ENCODE measurements at regions not wholly inside any gene's neighbourhood (a gene's known extent, or its start where the extent isn't known, plus 50 kb on each side); places are given as distances from the start of the nearest gene placed in this dataset.

DNA sequence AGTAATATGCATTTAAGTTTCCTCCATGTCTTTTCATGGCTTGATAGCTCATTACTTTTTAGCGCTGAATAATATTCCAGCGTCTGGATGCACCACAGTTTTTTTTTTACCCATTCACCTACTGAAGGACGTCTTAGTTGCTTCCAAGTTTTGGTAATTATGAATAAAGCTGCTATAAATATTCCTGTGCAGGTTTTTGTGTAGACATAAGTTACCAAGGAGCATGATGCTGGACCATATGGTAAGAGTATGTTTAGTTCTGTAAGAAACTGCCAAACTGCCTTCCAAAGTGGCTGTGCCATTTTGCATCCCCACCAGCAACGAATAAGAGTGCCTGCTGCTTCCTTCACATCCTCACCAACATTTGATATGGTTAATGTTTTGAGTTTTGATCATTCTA is 195.6 kb downstream of the PIK3R1 start:
- TF ChIP-seq EZH2phosphoT487 (IDR thresholded peaks at IDR 0.05; ENCODE audit: borderline replicate concordance, low read length): no peak
- TF ChIP-seq, protein P1, sequence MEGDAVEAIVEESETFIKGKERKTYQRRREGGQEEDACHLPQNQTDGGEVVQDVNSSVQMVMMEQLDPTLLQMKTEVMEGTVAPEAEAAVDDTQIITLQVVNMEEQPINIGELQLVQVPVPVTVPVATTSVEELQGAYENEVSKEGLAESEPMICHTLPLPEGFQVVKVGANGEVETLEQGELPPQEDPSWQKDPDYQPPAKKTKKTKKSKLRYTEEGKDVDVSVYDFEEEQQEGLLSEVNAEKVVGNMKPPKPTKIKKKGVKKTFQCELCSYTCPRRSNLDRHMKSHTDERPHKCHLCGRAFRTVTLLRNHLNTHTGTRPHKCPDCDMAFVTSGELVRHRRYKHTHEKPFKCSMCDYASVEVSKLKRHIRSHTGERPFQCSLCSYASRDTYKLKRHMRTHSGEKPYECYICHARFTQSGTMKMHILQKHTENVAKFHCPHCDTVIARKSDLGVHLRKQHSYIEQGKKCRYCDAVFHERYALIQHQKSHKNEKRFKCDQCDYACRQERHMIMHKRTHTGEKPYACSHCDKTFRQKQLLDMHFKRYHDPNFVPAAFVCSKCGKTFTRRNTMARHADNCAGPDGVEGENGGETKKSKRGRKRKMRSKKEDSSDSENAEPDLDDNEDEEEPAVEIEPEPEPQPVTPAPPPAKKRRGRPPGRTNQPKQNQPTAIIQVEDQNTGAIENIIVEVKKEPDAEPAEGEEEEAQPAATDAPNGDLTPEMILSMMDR (IDR thresholded peaks at IDR 0.05; ENCODE audit: low read depth, low read length, poor library complexity, severe bottlenecking): no peak

Data from DOHH2 (cell line).